GM19351 (cell line): ENCODE measurements at regions not wholly inside any gene's neighbourhood (a gene's known extent, or its start where the extent isn't known, plus 50 kb on each side); places are given as distances from the start of the nearest gene placed in this dataset.

Experiments
- ATAC-seq: cut with Tn5 transposase; IDR thresholded peaks from one replicate; pipeline ENCODE4 v1.9.1; 2021; ENCODE audit warnings: mild to moderate bottlenecking, moderate library complexity; ENCODE audit not compliant: unreplicated experiment

GRCh38 chr1:34686531-34686930 lies 68.3 kb upstream of the GJB5 start:
- ATAC-seq: no peak

- no peak for ATAC-seq
Observed at GRCh38 chr1:34688006-34688741, 66.7 kb upstream of the GJB5 start.

GRCh38 chr1:34690269-34690668 lies 64.6 kb upstream of the GJB5 start:
- ATAC-seq: no peak

GRCh38 chr1:34693081-34693480 lies 61.8 kb upstream of the GJB5 start:
- ATAC-seq: no peak

GRCh38 chr1:34694383-34694782 lies 60.5 kb upstream of the GJB5 start:
- ATAC-seq: no peak

GRCh38 chr1:34695580-34695979 lies 59.3 kb upstream of the GJB5 start:
- no peak for ATAC-seq

GRCh38 chr1:34696230-34696629 lies 58.6 kb upstream of the GJB5 start:
- no peak for ATAC-seq

GRCh38 chr1:34696981-34697380 lies 57.9 kb upstream of the GJB5 start:
- no peak for ATAC-seq

- ATAC-seq: no peak
Observed at GRCh38 chr1:34697818-34698217, 57.0 kb upstream of the GJB5 start.

GRCh38 chr1:34701326-34702060 lies 53.4 kb upstream of the GJB5 start:
- ATAC-seq: no peak
